ENCODE measurements at regions not wholly inside any gene's neighbourhood (a gene's known extent, or its start where the extent isn't known, plus 50 kb on each side); places are given as distances from the start of the nearest gene placed in this dataset.
"Not testable (repeated sequence)": the region's sequence is repeated elsewhere in the genome, so short reads cannot be mapped to it uniquely, and the experiment has no call there.

DNA sequence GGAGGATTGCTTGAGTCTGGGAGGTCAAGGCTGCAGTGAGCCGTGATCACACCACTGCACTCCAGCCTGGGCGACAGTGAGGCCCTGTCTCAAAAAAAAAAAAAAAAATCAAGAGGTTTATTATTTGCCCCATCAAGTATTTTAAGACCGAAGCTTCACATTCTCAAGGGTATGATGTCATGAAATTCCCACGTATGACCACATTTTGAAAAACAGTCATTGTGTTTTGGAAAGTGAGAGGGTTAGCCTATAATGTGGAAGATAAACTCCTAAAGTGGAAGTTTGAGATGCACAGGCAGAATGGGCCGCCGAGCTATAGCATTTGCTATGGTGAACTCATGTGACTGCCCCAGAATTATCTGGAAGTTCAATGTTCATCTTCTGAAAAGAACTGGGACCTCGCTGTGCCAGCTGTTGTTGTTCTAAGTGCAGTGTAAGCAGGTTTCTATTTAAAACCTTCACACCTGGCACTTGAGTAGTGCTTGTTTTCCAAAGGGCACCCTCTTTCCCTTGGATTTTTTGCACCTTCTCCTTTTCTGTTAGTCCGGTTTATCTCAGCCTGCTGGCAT is 96.9 kb upstream of the SLC25A33 start:
- no peaks in the 10 kb centered on the region for H3K9me3 ChIP-seq
- no peak for DNase-seq
- no peak overlapping the region for H3K27ac ChIP-seq
- TF ChIP-seq, protein P1, sequence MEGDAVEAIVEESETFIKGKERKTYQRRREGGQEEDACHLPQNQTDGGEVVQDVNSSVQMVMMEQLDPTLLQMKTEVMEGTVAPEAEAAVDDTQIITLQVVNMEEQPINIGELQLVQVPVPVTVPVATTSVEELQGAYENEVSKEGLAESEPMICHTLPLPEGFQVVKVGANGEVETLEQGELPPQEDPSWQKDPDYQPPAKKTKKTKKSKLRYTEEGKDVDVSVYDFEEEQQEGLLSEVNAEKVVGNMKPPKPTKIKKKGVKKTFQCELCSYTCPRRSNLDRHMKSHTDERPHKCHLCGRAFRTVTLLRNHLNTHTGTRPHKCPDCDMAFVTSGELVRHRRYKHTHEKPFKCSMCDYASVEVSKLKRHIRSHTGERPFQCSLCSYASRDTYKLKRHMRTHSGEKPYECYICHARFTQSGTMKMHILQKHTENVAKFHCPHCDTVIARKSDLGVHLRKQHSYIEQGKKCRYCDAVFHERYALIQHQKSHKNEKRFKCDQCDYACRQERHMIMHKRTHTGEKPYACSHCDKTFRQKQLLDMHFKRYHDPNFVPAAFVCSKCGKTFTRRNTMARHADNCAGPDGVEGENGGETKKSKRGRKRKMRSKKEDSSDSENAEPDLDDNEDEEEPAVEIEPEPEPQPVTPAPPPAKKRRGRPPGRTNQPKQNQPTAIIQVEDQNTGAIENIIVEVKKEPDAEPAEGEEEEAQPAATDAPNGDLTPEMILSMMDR (IDR thresholded peaks at IDR 0.05): no peak
- intact Hi-C loops (cut with DNase I): no loop called here
- no peak overlapping the region for H3K9ac ChIP-seq (ENCODE audit: low read depth in 2 of 2, low read length in 2 of 2)
- H3K4me3 ChIP-seq: no peak overlapping the region
- H3K36me3 ChIP-seq: no peaks in the 10 kb centered on the region
- H3K27me3 ChIP-seq: no peaks in the 10 kb centered on the region
- peaks cover 2% of the 10 kb centered on the region for H3K4me1 ChIP-seq

DNA sequence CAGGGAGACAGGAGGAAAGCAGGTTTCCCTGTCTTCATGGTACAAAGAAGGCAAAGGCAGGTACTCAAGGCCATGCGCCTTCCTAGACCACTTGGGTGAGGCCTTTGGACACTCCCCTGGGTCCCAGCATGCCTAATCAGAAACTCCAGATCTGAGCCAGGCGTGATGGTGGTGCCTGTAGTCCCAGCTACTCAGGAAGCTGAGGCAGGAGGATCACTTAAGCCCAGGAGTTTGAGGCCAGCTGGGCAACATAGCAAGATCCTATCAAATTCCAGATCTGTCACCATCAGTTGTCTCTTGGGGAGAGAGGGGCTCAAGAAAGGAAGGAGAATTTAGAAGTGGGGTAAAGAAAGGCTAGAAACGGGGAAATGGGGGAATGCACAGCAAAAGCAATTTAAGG is 96.3 kb upstream of the SLC25A33 start:
- TF ChIP-seq, protein P1 (IDR thresholded peaks at IDR 0.05): no peak
- Histone ChIP-seq H3K4me1 (no peaks in the 10 kb centered on the region), H3K9ac (ENCODE audit: low read depth in 2 of 2, low read length in 2 of 2) (no peak overlapping the region), H3K4me3 (no peak overlapping the region), H3K27ac (no peak overlapping the region), H3K36me3 (no peaks in the 10 kb centered on the region), H3K9me3 (no peaks in the 10 kb centered on the region), H3K27me3 (no peaks in the 10 kb centered on the region)
- DNase-seq: no peak
- intact Hi-C loops (cut with DNase I): no loop called here

DNA sequence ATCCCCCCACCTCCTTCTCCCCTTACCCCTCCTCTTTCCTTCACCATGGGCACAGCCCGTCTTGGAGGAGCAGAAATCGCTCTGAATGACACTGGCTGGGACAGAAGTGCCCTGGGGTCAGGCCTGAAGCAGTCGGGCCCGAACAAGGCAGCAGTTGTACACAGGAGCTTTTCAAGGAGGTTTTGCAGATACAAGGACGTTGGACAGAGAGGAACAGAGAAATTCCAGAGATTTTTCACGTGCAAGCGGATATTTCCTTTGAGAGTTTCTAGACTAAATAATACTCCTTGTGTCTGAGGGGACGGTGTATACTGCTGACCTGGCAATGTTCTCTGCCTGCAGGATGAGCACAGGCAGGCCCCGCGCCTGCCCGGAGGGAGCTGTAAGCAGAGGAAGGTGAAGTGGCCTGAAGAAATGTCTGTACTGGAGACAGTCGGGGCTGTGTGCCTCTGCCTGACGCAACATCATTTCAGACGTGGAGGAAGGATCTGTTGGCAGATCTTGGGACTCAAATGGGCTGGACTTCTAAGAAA is 95.3 kb upstream of the SLC25A33 start:
- TF ChIP-seq, protein P1 (IDR thresholded peaks at IDR 0.05): no peak
- Histone ChIP-seq H3K36me3 (no peaks in the 10 kb centered on the region), H3K27ac (no peak overlapping the region), H3K27me3 (no peaks in the 10 kb centered on the region), H3K4me1 (no peaks in the 10 kb centered on the region), H3K9me3 (no peaks in the 10 kb centered on the region), H3K9ac (ENCODE audit: low read depth in 2 of 2, low read length in 2 of 2) (no peak overlapping the region), H3K4me3 (no peak overlapping the region)
- no peak for DNase-seq
- intact Hi-C loops (cut with DNase I): no loop called here

DNA sequence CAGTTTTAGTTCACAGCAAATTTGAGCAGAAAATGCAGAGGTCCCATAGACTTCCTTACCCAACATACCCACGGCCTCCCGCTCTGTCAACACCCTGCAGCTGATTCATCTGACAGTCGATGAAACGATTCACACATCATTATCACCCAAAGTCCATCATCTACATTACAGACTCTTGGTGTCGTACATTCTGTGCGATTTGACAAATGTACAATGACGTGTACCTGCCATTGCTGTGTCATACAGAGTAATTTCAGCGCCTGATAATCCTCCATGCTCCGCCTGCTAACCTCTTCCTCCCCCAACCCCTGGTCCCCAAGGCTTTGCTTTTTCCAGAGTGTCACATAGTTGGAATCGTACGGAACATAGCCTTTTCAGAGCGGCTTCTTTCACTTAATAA is 94.7 kb upstream of the SLC25A33 start:
- no peak overlapping the region for H3K4me3 ChIP-seq
- intact Hi-C loops (cut with DNase I): no loop called here
- no peaks in the 10 kb centered on the region for H3K36me3 ChIP-seq
- no peaks in the 10 kb centered on the region for H3K9me3 ChIP-seq
- DNase-seq: no peak
- H3K4me1 ChIP-seq: no peaks in the 10 kb centered on the region
- H3K27ac ChIP-seq: no peak overlapping the region
- H3K27me3 ChIP-seq: no peaks in the 10 kb centered on the region
- H3K9ac ChIP-seq (ENCODE audit: low read depth in 2 of 2, low read length in 2 of 2): no peak overlapping the region
- TF ChIP-seq, protein P1 (IDR thresholded peaks at IDR 0.05): no peak

DNA sequence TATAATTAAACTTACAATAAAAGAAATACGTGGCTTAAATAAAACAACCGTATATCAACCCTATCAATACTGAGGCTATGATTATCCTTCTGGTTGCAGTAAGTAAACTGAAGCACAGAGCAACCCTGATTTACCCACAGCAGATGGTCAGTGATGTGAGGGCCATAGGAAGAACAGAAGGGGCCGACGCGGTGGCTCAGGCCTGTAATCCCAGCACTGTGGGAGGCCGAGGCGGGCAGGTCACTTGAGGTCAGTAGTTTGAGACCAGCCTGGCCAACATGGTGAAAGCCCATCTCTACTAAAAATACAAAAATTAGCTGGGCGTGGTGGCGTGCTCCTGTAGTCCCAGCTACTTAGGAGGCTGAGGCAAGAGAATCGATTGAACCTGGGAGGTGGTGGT is 94.2 kb upstream of the SLC25A33 start:
- H3K9ac ChIP-seq (ENCODE audit: low read depth in 2 of 2, low read length in 2 of 2); H3K9me3 ChIP-seq; H3K4me1 ChIP-seq; intact Hi-C loops (cut with DNase I); H3K36me3 ChIP-seq; H3K27ac ChIP-seq; DNase-seq; H3K27me3 ChIP-seq; H3K4me3 ChIP-seq: not testable (repeated sequence)

DNA sequence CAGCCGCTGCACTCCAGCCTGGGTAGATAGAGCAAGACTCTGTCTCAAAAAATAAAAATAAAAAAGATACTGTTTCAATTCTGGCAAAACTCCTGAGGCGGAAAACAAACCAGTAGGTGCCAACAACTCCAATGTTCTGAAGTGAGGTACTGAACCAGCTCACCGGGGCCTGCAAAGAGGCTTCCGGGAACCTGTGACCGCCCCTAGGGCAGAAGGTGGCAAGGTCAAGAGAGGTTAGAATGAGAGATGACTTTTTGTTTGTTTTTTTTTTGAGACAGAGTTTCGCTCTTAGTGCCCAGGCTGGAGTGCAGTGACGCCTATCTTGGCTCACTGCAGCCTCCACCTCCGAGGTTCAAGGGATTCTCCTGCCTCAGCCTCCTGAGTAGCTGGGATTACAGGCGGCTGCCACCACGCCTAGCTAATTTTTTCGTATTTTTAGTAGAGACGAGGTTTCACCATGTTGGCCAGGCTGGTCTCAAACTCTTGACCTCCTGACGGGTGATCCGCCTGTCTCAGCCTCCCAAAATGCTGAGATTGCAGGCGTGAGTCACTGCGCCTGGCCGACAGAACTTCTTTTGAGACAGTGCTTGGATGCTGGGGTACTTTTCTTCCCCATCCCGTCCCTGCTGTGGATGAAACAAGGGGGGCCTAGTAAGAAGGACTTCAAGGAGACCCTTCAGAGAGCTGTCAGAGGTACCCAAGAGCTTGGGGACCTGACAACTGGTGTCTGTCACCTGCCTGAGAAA is 91.9 kb upstream of the SLC25A33 start:
- Histone ChIP-seq H3K4me1 (no peaks in the 10 kb centered on the region), H3K27ac (no peak overlapping the region), H3K9me3 (no peaks in the 10 kb centered on the region), H3K9ac (ENCODE audit: low read depth in 2 of 2, low read length in 2 of 2) (no peak overlapping the region), H3K27me3 (no peaks in the 10 kb centered on the region), H3K36me3 (no peaks in the 10 kb centered on the region), H3K4me3 (no peak overlapping the region)
- no peak for DNase-seq
- TF ChIP-seq, protein P1 (IDR thresholded peaks at IDR 0.05): no peak
- intact Hi-C loops (cut with DNase I): no loop called here

All from colonic mucosa (tissue), 4 donors.